ENCODE measurements at regions not wholly inside any gene's neighbourhood (a gene's known extent, or its start where the extent isn't known, plus 50 kb on each side); places are given as distances from the start of the nearest gene placed in this dataset.

- DNase-seq (no peak), ATAC-seq (ENCODE audit: poor library complexity) (no peak)
- intact Hi-C loops (cut with DNase I, micrococcal nuclease): no loop called here
- ChIA-PET CTCF (no interaction called here), POLR2A (no interaction called here)
- Histone ChIP-seq H3K36me3 (ENCODE audit: insufficient read depth, low read length) (no peaks in the 10 kb centered on the region), H3K4me1 (ENCODE audit: insufficient read depth, low read length) (no peaks in the 10 kb centered on the region), H3K27me3 (ENCODE audit: control insufficient read depth in 1 of 2, insufficient read depth in 2 of 2, low read length in 2 of 2) (no peaks in the 10 kb centered on the region), H3K9me3 (ENCODE audit: control insufficient read depth in 1 of 2, insufficient read depth in 1 of 2, low read length in 2 of 2) (no peaks in the 10 kb centered on the region), H3K27ac (ENCODE audit: low read depth in 1 of 2, low read length in 2 of 2) (no peak overlapping the region), H3K4me3 (ENCODE audit: low read length) (no peak overlapping the region)
- peaks cover 4% of the 10 kb centered on the region for H3K9me3 Mint-ChIP-seq
- no peak overlapping the region for H3K27ac Mint-ChIP-seq
- no peak overlapping the region for H3K4me3 Mint-ChIP-seq
- H3K27me3 Mint-ChIP-seq: no peaks in the 10 kb centered on the region
- H3K4me1 Mint-ChIP-seq (ENCODE audit: low read depth): no peaks in the 10 kb centered on the region
- TF ChIP-seq CTCF (IDR thresholded peaks at IDR 0.05): no peak
- H3K36me3 Mint-ChIP-seq (ENCODE audit: low read depth): no peaks in the 10 kb centered on the region
Observed at GRCh38 chr5:125720721-125721120, 702.5 kb upstream of the GRAMD2B start.

- H3K36me3 ChIP-seq (ENCODE audit: insufficient read depth, low read length): no peaks in the 10 kb centered on the region
- ChIA-PET POLR2A (no interaction called here), CTCF (no interaction called here)
- Mint-ChIP-seq H3K4me1 (ENCODE audit: low read depth) (no peaks in the 10 kb centered on the region), H3K36me3 (ENCODE audit: low read depth) (no peaks in the 10 kb centered on the region), H3K27me3 (no peaks in the 10 kb centered on the region), H3K9me3 (no peaks in the 10 kb centered on the region), H3K4me3 (no peak overlapping the region), H3K27ac (no peak overlapping the region)
- no peaks in the 10 kb centered on the region for H3K9me3 ChIP-seq (ENCODE audit: control insufficient read depth in 1 of 2, insufficient read depth in 1 of 2, low read length in 2 of 2)
- DNase-seq: no peak
- no peak overlapping the region for H3K4me3 ChIP-seq (ENCODE audit: low read length)
- intact Hi-C loops (cut with DNase I, micrococcal nuclease): no loop called here
- H3K27me3 ChIP-seq (ENCODE audit: control insufficient read depth in 1 of 2, insufficient read depth in 2 of 2, low read length in 2 of 2): no peaks in the 10 kb centered on the region
- no peak for ATAC-seq (ENCODE audit: poor library complexity)
- TF ChIP-seq CTCF (IDR thresholded peaks at IDR 0.05): no peak
- no peaks in the 10 kb centered on the region for H3K4me1 ChIP-seq (ENCODE audit: insufficient read depth, low read length)
- H3K27ac ChIP-seq (ENCODE audit: low read depth in 1 of 2, low read length in 2 of 2): no peak overlapping the region
Observed at GRCh38 chr5:125722550-125722949, 700.7 kb upstream of the GRAMD2B start.

GRCh38 chr5:125725691-125726090, 697.5 kb upstream of the GRAMD2B start:
- no peak overlapping the region for H3K4me3 ChIP-seq (ENCODE audit: low read length)

More at GRCh38 chr5:125725691-125726090, 697.5 kb upstream of the GRAMD2B start:
- peaks cover 4% of the 10 kb centered on the region for H3K9me3 Mint-ChIP-seq
- ATAC-seq (ENCODE audit: poor library complexity): no peak
- intact Hi-C loops (cut with DNase I, micrococcal nuclease): no loop called here
- no peak for DNase-seq
- H3K27ac Mint-ChIP-seq: no peak overlapping the region
- ChIA-PET CTCF (no interaction called here), POLR2A (no interaction called here)
- Histone ChIP-seq H3K27me3 (ENCODE audit: control insufficient read depth in 1 of 2, insufficient read depth in 2 of 2, low read length in 2 of 2) (no peaks in the 10 kb centered on the region), H3K9me3 (ENCODE audit: control insufficient read depth in 1 of 2, insufficient read depth in 1 of 2, low read length in 2 of 2) (peaks cover 4 to 12% of the 10 kb centered on the region in 2 experiments), H3K36me3 (ENCODE audit: insufficient read depth, low read length) (no peaks in the 10 kb centered on the region), H3K4me1 (ENCODE audit: insufficient read depth, low read length) (no peaks in the 10 kb centered on the region), H3K27ac (ENCODE audit: low read depth in 1 of 2, low read length in 2 of 2) (no peak overlapping the region)
- no peak for TF ChIP-seq CTCF (IDR thresholded peaks at IDR 0.05)
- no peak overlapping the region for H3K4me3 Mint-ChIP-seq
- H3K27me3 Mint-ChIP-seq: no peaks in the 10 kb centered on the region
- H3K4me1 Mint-ChIP-seq (ENCODE audit: low read depth): no peaks in the 10 kb centered on the region
- no peaks in the 10 kb centered on the region for H3K36me3 Mint-ChIP-seq (ENCODE audit: low read depth)

Data from CD4-positive, alpha-beta T cell (primary cell).